Superior temporal gyrus (tissue), 1 donor: ENCODE measurements at regions not wholly inside any gene's neighbourhood (a gene's known extent, or its start where the extent isn't known, plus 50 kb on each side); places are given as distances from the start of the nearest gene placed in this dataset.

Experiments
- DNase-seq: peaks from one replicate; pipeline ENCODE4 v3.0.0-alpha.2; 2016; ENCODE audit errors: extremely low spot score

GRCh38 chr4:89665662-89666061 is 171.3 kb downstream of the SNCA start:
- DNase-seq: no peak

- no peak for DNase-seq
Measured at GRCh38 chr4:89664521-89664920, 172.4 kb downstream of the SNCA start.

GRCh38 chr4:89661173-89661899 is 175.6 kb downstream of the SNCA start:
- DNase-seq: no peak

GRCh38 chr4:89660444-89661172 is 176.4 kb downstream of the SNCA start:
- DNase-seq: no peak

- DNase-seq: no peak
Measured at GRCh38 chr4:89658701-89659024, 178.3 kb downstream of the SNCA start.

- peak; percentile 86 for DNase-seq
Measured at GRCh38 chr4:89657931-89658700, 178.8 kb downstream of the SNCA start.

- DNase-seq: no peak
Measured at GRCh38 chr4:89653012-89653411, 183.9 kb downstream of the SNCA start.

GRCh38 chr4:89645482-89645881 is 191.5 kb downstream of the SNCA start:
- DNase-seq: no peak

GRCh38 chr4:89641367-89641687 is 195.6 kb downstream of the SNCA start:
- DNase-seq: no peak

- no peak for DNase-seq
Measured at GRCh38 chr4:89640620-89641366, 196.2 kb downstream of the SNCA start.

- DNase-seq: no peak
Measured at GRCh38 chr4:89639395-89639794, 197.6 kb downstream of the SNCA start.

GRCh38 chr4:89625599-89626293 is 211.2 kb downstream of the SNCA start:
- DNase-seq: no peak

GRCh38 chr4:89619206-89619962 is 217.6 kb downstream of the SNCA start:
- no peak for DNase-seq

GRCh38 chr4:89618151-89618550 is 218.8 kb downstream of the SNCA start:
- DNase-seq: no peak

GRCh38 chr4:89617317-89617716 is 219.6 kb downstream of the SNCA start:
- DNase-seq: no peak

- no peak for DNase-seq
Measured at GRCh38 chr4:89616382-89616781, 220.6 kb downstream of the SNCA start.

GRCh38 chr4:89615051-89615450 is 221.9 kb downstream of the SNCA start:
- DNase-seq: no peak

GRCh38 chr4:89614155-89614554 is 222.8 kb downstream of the SNCA start:
- no peak for DNase-seq

GRCh38 chr4:89610236-89610635 is 226.7 kb downstream of the SNCA start:
- DNase-seq: no peak

- no peak for DNase-seq
Measured at GRCh38 chr4:89609756-89610155, 227.2 kb downstream of the SNCA start.

- DNase-seq: no peak
Measured at GRCh38 chr4:89604951-89605350, 232.0 kb downstream of the SNCA start.
